Right ventricle myocardium inferior (tissue), 1 donor: ENCODE measurements at regions not wholly inside any gene's neighbourhood (a gene's known extent, or its start where the extent isn't known, plus 50 kb on each side); places are given as distances from the start of the nearest gene placed in this dataset.

ENCODE experiments used
- ATAC-seq: fragments of 200-7000 bp; cut with Tn5 transposase; one replicate; pipeline ENCODE4 v1.9.1; 2020; ENCODE audit warnings: mild to moderate bottlenecking, moderate library complexity
- DNase-seq: peaks from one replicate; pipeline ENCODE4 v3.0.0; 2021; ENCODE audit errors: missing footprints
- intact Hi-C: fragments of 100-400 bp; cut with DNase I; formaldehyde crosslinking; loops from one replicate; pipeline ENCODE4 v1.11.0; 2022
- donor health status: DM: no; HTN: yes; CAD: no; lungs with severe emphysema.

DNA sequence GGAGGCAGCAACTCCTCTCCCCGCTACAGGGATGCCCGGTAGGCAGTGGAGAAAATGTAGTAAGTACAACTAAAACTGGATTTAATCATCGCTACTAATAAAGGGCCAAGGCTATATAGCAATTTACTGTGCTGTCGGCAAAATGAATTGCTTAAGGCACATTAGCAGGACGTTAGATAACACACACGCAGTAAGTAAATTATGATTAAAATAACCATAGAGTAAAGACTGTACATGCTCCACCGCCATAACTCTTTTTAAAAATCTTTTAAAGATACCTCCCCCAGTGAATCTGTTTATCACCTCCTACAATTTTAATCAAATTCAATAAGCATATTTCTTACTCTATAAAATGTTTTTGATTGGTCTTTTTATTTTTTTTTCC is 371.4 kb upstream of the MGMT start:
- DNase-seq, result no peak
- no peak for ATAC-seq

DNA sequence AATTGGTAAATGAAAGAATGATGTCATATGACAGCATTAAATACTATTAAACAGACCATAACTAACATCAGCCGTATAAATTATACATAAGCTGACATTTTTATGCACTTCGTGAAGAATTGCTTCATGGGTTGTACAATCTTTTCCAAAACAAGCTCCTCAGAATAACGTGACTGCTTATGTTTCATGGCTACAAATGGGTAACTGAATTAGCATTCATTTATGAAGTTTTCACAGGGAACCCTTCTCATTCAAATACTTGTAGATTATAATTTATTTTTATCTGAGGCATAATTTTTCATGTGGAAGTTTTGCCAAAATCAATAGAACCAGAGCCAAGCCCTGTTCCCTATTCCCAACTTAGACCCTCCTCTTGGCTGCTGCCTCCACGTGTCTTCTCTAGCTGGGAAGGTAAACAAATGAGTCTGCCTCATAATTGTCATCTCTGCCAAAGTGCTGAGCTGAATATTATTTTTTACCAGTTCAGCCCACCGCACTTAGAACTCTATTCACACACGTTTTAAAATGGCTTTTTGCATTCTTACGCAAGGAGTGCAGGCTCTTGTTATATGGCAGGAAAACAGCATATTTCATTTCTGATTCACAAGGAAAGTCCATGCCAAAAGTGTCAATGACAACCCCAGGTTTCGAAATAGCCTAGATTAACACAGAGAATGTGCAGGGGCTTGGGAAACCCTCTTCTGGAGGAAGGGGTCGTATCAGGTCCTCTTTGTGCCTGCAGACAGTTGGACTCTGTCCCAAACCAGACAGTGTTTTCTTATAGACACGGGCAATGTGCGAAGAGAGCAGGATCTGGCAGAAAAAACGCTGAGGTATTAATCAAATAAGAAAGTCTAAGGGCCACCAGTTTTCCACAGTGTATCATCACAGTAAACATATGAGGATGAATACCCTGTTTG is 370.7 kb upstream of the MGMT start:
- ATAC-seq (peak; percentile 89), DNase-seq (no peak)
- intact Hi-C loops, result no loop called here

More for the DNA sequence above, 371.4 kb upstream of the MGMT start:
- intact Hi-C loops, result no loop called here

DNA sequence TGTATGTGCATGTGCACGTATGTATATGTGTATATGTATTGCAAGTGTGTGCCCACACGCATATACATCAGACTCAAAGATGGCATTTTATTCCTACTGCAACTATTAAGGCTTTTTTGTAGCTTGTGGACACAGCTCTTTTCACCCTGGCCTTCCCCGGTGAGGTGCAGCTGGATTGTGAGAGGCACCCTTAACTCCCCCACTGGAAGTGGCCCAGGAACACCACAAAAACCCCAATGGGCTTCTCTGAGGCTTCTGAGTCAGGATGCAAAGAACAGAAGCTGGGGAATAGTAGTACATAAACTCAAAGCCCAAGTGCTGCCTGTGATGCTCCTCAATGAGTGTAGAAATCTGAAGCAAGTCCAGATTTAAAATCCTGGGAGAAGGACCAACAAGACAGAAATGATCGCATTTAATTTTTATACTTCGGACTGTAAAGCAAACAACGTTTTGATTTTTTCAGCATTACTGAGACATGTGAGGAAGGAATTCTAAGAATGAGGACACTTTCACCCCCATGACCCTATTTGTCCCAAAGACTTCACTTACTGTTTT is 369.2 kb upstream of the MGMT start:
- intact Hi-C loops, result no loop called here
- ATAC-seq, result no peak
- no peak for DNase-seq

DNA sequence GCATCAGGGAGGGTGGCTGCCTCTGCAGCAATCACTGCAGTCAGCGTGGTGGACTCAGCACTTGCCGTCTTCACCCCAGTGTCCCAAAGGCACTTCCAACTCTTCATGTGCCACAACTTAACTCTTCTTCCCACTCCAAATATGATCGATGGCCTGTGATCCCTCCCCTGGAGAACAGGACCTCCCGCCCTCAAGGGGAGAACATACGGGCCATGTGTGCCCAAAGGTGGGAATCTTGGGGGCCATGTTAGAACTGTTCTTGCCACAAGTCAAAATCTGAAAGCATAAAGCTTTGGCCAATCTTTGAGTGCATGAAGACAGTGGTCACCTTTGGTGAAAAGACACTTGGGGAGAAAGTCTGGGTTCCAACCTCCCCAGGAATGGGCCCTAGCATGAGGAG is 368.5 kb upstream of the MGMT start:
- intact Hi-C loops, result no loop called here
- DNase-seq (no peak), ATAC-seq (no peak)

DNA sequence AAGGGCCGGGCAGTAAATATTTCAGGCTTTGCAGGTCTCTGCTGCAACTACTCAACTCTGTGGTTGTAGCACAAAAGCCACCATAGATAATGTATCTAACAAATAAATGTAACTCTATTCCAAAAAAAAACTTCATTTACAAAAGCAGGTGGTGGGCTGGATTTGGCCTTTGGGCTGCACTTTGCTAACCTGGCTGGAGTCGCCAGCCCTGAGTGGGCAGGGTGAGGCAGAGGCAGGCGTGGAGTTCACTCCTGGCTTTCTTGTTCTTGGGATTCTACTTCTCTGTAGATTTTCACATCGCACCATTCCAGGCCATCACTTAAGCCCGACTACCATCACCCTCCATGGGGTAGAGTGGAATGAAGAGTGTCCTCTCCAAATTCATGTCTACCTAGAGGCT is 367.6 kb upstream of the MGMT start:
- ATAC-seq (no peak), DNase-seq (no peak)
- intact Hi-C loops, result no loop called here

DNA sequence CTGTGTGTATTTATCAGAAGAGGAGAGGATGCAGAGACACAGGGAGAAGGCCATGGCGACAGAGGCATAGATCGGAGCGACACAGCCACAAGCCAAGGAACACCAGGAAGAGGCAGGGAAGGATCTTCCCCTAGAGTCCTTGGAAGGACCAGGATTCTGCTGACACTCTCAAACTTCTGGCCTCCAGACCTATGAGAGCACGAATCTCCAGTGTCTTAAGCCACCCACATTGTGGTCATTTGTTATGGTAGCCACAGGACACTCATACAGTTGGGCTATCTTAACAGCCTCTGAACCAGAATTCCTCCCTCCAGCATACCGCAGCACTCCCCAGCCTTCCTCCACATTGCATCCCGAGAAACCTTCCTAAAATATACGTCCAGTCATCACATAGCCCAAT is 367.0 kb upstream of the MGMT start:
- intact Hi-C loops, result no loop called here
- ATAC-seq (no peak), DNase-seq (no peak)

DNA sequence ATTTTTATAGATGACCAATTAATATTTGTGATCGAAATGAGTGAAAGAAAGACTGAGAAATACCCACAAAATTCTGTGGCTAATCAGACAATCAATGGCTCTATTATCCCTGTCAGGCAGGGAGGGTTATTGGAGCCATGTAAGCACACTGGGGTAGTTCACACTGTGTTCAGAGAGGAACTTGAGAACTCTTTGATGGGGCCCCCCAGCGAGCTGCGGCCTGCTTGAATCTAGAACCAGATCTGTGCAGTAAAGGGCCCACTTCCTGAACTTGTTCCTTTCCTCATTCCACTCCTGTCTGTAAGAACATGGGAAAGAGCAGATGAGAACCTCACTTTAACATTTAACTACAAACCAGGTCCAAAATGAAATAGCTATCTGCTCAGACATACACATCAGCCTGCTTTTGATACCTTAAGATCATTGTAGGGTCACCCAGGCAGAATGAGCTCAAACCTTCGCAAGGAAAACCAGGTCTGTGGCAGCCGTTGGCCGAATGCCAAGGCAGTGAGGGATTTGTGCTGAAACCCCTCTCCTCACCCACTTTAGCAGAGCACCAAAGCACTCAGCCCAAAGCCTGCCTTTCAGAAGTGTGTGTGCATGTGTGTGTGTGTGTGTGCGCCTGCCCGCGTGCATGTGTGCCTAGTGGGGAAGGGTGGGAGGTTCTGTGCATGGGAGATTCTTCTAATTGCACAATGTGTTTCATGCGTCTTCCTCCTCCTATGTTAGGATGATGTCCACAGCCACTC is 365.6 kb upstream of the MGMT start:
- no peak for DNase-seq
- ATAC-seq, result no peak
- intact Hi-C loops, result no loop called here

DNA sequence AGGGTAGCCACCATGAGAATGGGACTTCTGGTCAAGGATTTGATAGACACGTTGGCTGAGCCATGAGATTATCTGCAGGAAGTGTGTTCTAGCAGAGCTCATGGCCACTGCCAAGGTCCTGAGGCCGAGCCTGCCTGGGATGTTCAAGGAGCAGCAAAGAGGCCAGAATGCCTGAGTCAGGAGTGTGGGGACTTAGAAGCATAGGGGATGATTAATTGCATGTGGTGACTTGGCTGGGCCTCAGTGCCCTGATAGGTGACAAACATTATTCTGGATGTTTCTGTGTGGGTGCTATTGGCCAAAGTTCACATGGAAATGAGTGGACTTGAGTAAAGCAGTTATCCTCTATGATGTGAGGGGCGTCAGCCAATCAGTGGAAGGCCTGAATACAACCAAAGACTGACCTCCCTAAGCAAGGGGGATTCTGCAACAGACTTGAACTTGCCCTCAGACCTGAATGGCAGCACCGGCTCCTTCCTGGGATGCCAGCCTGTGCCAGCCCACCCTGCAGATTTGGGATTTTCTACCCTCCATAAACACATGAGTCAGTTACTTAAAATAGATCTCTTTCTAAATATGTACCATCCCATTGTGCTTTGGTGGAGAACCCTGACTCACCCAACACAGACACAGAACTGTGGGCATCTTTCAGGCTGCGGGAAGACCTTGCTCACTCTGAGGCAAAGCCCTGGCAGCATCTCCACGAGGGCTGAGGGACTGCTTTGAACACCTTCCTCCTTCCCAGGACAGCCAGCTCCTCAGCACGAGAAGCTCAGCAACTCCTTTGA is 363.9 kb upstream of the MGMT start:
- intact Hi-C loops, result no loop called here
- DNase-seq (no peak), ATAC-seq (no peak)

DNA sequence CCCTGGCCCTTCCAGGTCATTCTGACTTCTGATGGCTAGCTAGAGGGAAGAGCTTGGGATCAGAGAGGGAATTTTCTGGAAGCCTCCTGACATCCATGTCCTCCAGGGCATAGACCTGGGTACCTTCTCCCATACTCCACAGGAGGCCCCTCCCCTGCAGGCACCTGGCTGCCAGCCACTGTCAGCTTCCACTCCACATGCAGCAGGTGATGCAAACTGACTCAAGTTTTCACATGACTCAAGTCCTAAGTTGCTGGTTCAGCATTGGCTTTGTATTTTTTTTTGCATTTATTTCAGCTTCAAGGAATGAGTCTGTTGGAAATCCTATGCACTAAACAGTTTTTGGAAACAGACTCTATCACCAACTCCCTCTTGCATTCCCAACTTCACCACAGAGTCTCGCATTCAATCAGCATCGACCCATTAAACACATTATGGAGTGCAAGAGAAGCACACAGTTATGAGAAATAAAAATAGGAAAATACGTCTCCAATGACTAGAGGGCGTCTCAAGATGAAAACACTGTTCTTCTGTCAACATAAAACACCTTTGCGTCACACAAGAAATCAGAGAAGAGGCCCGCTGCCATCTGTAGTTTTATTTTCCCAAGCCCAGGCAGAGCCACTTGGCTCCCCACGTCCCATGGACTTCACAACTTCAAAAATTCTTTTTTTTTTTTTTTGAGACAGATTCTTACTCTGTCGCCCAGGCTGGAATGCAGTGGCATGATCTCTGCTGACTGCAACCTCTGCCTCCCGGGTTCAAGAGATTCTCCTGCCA is 362.6 kb upstream of the MGMT start:
- DNase-seq (no peak), ATAC-seq (no peak)
- intact Hi-C loops, result no loop called here

DNA sequence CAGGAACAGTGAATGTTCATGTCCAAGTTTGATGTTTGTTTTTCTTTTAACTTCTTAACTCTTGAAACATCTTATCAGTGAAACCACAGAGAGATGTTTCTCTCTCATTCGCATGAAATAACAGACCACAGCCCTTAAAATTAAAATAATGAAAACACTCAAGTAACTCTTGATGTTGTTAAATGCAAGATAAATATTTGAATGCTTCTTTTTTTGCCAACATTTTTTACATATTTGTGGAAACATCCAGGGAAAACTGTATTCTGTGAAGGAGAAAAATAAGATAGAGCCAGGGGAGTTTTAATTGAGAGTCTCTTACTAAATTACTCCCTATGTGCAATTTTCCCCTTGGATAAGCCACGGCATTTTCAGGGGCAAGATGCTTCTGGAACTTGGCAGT is 361.8 kb upstream of the MGMT start:
- intact Hi-C loops, result no loop called here
- ATAC-seq, result peak; percentile 6
- DNase-seq, result no peak

DNA sequence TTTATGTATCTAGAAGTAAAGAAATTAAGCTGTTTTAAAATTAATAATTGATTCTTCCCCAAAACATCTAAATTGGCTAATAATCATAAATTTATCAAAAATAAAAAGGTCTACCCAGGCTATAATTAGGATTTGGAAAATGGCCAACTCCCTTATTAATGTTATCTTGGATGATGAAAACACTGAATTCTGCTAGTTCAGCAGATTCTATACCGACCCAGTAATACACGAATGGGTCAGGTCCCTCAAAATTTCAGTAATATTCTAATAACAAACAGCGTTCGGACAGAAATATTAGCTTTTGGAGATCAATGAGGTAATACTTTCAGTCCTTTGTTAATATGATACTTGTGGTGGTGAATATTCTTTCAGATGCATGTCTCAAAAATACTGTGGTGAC is 360.7 kb upstream of the MGMT start:
- ATAC-seq, result no peak
- intact Hi-C loops, result no loop called here

DNA sequence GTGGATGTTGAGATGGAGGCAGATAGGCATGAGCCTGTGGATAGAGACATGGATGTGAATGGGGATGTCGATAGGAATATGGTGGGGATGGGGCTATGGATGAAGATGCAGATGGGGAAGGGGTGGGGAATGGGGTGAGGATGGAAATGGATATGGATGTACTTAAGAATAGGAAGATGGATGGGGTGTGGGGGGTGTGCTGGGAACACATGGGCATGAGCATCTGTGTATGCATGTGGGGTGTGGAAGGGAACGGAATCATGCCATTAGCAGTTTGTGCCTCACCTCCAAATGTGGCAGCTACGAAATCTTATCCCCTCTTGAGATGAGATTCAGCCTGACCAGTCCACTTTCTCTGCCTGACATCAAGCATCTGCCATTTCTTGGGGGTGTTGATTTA is 359.5 kb upstream of the MGMT start:
- ATAC-seq (no peak), DNase-seq (no peak)
- intact Hi-C loops, result no loop called here

More for the DNA sequence above, 360.7 kb upstream of the MGMT start:
- DNase-seq, result no peak

DNA sequence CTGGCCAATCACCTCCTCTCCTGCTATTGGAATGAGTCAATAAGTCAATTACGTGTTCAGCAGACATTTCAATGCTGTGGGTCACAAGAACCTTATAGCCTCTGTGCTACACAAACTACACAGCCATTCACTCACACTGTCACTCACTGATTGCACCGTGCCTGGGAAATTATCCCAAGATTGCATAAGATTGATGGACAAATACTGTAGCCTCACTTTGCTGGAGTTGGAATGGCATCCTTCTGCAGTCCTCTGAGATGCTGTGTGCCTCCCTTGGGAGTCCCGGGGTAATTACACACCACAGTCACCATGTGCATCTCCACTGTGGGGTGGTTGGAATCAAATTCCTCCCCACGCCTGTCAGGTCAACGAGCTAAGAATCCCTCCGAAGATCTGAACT is 358.7 kb upstream of the MGMT start:
- no peak for DNase-seq
- ATAC-seq, result no peak

DNA sequence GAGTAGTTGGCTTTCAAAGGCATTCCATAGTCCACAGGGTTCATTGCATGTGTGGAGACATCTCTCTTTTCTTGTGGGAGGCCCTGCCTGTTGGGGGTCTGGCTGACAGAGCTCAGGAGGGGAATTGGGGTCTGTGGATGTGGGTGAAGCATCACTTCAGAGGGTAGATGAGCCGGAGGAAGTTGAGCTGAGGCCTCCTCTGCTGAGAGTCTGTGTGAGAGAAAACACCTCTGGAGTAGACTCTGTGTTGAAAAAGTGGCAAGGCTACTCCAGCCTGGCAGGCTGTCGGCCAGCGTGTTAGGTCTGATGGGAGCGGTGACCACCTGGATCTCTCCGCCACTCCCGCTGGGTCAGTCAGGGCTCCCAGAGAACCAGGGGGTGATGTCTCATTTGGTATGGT is 358.0 kb upstream of the MGMT start:
- intact Hi-C loops, result no loop called here
- DNase-seq (no peak), ATAC-seq (no peak)

More for the DNA sequence above, 358.7 kb upstream of the MGMT start:
- intact Hi-C loops, result no loop called here

DNA sequence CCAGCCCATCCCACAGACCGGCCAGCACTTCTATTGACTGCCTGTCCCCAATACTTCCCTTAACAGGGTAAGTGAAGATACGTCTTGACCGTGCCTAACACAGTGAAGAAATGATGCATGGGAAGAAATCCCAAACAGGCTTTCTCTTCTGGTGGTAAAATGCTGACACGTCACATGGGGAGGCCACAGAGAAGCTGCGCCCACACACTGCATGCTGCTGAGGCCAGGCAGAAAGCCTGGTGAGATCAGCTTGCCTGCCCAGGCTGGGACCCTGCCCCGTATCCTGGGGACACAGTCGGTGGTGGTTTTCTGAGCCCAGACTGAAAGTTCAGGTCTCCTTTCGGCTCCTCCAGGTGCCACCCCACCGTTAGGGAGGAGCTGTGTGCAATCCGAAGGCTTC is 356.3 kb upstream of the MGMT start:
- intact Hi-C loops, result no loop called here
- DNase-seq, result no peak
- ATAC-seq, result no peak

DNA sequence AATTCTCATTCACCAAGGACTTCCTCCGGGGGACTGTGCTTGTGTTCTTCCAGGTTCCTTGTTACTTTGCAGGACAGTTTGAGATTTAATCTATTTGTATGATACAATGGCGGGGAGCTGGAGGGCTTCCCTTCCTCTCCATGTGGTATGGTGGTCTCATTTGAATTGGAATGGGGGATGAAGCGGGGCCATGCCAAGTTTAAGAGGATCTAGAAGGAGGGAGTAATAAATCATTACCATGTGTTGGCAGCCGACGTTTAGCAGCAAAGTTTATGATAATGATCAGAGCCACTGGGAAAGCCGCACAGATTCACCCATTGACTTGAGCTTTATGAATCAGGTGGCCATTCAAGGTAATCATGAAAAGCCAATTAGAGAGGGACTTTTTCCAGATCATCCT is 355.1 kb upstream of the MGMT start:
- intact Hi-C loops, result no loop called here
- no peak for ATAC-seq

DNA sequence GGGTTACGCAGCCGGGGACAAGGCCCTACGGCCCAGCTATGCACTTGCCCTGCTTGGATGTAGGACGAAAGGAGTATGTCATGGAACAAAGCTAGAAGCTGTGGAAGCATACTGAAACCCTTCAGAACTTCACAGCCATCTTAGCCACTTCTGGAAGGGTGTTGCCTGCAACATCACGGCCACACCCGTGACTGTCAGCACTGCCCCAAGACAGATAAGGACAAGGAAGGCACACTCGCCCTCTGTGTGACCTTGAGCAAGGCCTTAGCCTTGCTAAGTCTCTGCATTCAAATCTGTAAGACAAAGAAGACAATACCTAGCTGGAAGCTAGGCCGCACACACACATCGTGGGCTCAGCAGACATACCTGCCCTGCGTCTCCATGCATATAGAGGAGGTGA is 352.5 kb upstream of the MGMT start:
- no peak for ATAC-seq
- intact Hi-C loops, result no loop called here
- no peak for DNase-seq

More for the DNA sequence above, 355.1 kb upstream of the MGMT start:
- no peak for DNase-seq

DNA sequence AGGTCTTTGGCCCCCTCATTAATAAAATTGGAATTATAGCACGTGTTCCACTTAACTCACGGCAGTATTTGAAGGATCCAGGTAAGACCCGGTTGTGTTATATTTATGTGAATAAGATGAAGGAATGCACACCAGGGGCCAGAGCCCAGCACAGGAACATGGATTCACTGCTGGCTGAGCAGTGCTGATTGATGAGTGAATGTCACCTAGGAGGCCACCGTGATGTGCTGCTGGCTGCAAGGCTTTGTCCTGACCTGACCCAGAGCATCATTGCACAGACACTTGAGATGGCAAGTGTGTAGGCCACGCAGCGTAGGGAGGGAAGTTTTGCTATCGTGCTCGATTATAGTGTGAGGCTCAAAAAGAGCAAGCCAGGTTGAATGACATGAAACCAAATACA is 350.7 kb upstream of the MGMT start:
- ATAC-seq (no peak), DNase-seq (no peak)
- intact Hi-C loops, result no loop called here

DNA sequence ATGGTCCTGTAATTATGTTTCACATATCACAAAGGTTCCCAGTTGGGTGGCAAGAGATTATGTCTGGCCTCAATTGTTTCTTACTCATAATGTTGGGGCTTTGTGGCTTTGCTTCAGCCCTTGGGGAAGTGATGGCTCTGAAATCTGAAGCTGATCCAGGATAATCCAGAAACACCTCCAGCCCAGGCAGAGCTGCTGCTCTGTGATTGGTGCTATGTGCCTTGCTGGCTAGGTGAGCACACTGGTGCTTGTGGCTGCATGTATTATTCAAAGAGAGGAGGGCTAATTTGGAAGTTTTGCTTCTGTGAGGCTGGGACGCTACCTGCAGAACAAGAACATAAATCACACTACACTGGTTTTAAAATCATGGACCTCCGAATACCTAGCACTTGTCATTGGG is 346.6 kb upstream of the MGMT start:
- intact Hi-C loops, result no loop called here
- no peak for ATAC-seq
- DNase-seq, result no peak
